ENCODE measurements at regions not wholly inside any gene's neighbourhood (a gene's known extent, or its start where the extent isn't known, plus 50 kb on each side); places are given as distances from the start of the nearest gene placed in this dataset.
A peak's percentile ranks its signal among the peaks of the same experiment; 100 is the strongest.

GRCh38 chr3:82031596-82031995, 270.2 kb upstream of the GBE1 start:
- Mint-ChIP-seq H3K4me1 (ENCODE audit: low read depth) (peaks cover 27% of the 10 kb centered on the region), H3K9me3 (ENCODE audit: low read depth) (no peaks in the 10 kb centered on the region), H3K4me3 (ENCODE audit: unreplicated experiment) (no peak overlapping the region), H3K36me3 (ENCODE audit: low read depth) (no peaks in the 10 kb centered on the region), H3K27ac (ENCODE audit: unreplicated experiment) (no peak overlapping the region), H3K27me3 (ENCODE audit: low read depth) (no peaks in the 10 kb centered on the region)
- DNase-seq (ENCODE audit: low spot score) = no peak
- no peak for TF ChIP-seq CTCF (IDR thresholded peaks at IDR 0.05)

- DNase-seq (ENCODE audit: low spot score) = no peak
- H3K4me3 Mint-ChIP-seq (ENCODE audit: unreplicated experiment) = peak overlapping the region; percentile 10
- H3K27me3 Mint-ChIP-seq (ENCODE audit: low read depth) = no peaks in the 10 kb centered on the region
- peaks cover 2% of the 10 kb centered on the region for H3K9me3 Mint-ChIP-seq (ENCODE audit: low read depth)
- TF ChIP-seq CTCF (IDR thresholded peaks at IDR 0.05) = no peak
- peaks cover 2% of the 10 kb centered on the region for H3K36me3 Mint-ChIP-seq (ENCODE audit: low read depth)
- H3K27ac Mint-ChIP-seq (ENCODE audit: unreplicated experiment) = no peak overlapping the region
- H3K4me1 Mint-ChIP-seq (ENCODE audit: low read depth) = peaks cover 27% of the 10 kb centered on the region
Observed at GRCh38 chr3:82030916-82031315, 269.5 kb upstream of the GBE1 start.

GRCh38 chr3:82022836-82023235, 261.4 kb upstream of the GBE1 start:
- Mint-ChIP-seq H3K4me1 (ENCODE audit: low read depth) (no peaks in the 10 kb centered on the region), H3K27me3 (ENCODE audit: low read depth) (no peaks in the 10 kb centered on the region), H3K9me3 (ENCODE audit: low read depth) (peaks cover 6% of the 10 kb centered on the region), H3K27ac (ENCODE audit: unreplicated experiment) (no peak overlapping the region), H3K4me3 (ENCODE audit: unreplicated experiment) (no peak overlapping the region), H3K36me3 (ENCODE audit: low read depth) (peaks cover 2% of the 10 kb centered on the region)
- no peak for DNase-seq (ENCODE audit: low spot score)
- TF ChIP-seq CTCF (IDR thresholded peaks at IDR 0.05) = no peak

- peaks cover 4% of the 10 kb centered on the region for H3K9me3 Mint-ChIP-seq (ENCODE audit: low read depth)
- no peaks in the 10 kb centered on the region for H3K36me3 Mint-ChIP-seq (ENCODE audit: low read depth)
- no peaks in the 10 kb centered on the region for H3K4me1 Mint-ChIP-seq (ENCODE audit: low read depth)
- H3K4me3 Mint-ChIP-seq (ENCODE audit: unreplicated experiment) = no peak overlapping the region
- no peak for TF ChIP-seq CTCF (IDR thresholded peaks at IDR 0.05)
- no peak overlapping the region for H3K27ac Mint-ChIP-seq (ENCODE audit: unreplicated experiment)
- no peak for DNase-seq (ENCODE audit: low spot score)
- no peaks in the 10 kb centered on the region for H3K27me3 Mint-ChIP-seq (ENCODE audit: low read depth)
Observed at GRCh38 chr3:82020282-82020681, 258.8 kb upstream of the GBE1 start.

GRCh38 chr3:82015241-82015640, 253.8 kb upstream of the GBE1 start:
- no peaks in the 10 kb centered on the region for H3K36me3 Mint-ChIP-seq (ENCODE audit: low read depth)
- DNase-seq (ENCODE audit: low spot score) = no peak
- H3K27me3 Mint-ChIP-seq (ENCODE audit: low read depth) = no peaks in the 10 kb centered on the region

More at GRCh38 chr3:82015241-82015640, 253.8 kb upstream of the GBE1 start:
- Mint-ChIP-seq H3K27ac (ENCODE audit: unreplicated experiment) (no peak overlapping the region), H3K4me1 (ENCODE audit: low read depth) (no peaks in the 10 kb centered on the region), H3K4me3 (ENCODE audit: unreplicated experiment) (no peak overlapping the region), H3K9me3 (ENCODE audit: low read depth) (peaks cover 10% of the 10 kb centered on the region)
- no peak for TF ChIP-seq CTCF (IDR thresholded peaks at IDR 0.05)
